Fibroblast of the aortic adventitia (primary cell): ENCODE measurements at regions not wholly inside any gene's neighbourhood (a gene's known extent, or its start where the extent isn't known, plus 50 kb on each side); places are given as distances from the start of the nearest gene placed in this dataset. TPM values are rescaled to one million over a fixed set of nuclear protein-coding genes. Genes with fewer than 3 reads are reported as not detected.

Experiments used
- DNase-seq: peaks from one replicate; pipeline ENCODE4 v3.0.0-alpha.2; 2010; ENCODE audit warnings: low read depth
- H3K4me3 ChIP-seq: 2 replicates; pipeline ENCODE4 v1.5.1; 2011; ENCODE audit warnings: low read depth, mild to moderate bottlenecking, control low read depth, low read length, moderate library complexity
- CTCF ChIP-seq: IDR thresholded peaks from 2 replicates; pipeline ENCODE4 v1.5.1; 2011; ENCODE audit warnings: mild to moderate bottlenecking, low read length, control low read depth, inconsistent platforms; ENCODE audit not compliant: insufficient read depth
- small RNA-seq: library from RNA; depleted of rRNA; stranded (forward); fragments of <200 nt; gene quantifications from one replicate; pipeline ENCODE3, GENCODE V24; 2012

- DNase-seq = no peak
- no peak overlapping the region for H3K4me3 ChIP-seq
- no peak for TF ChIP-seq CTCF
Observed at GRCh38 chr12:14313379-14314138, 51.9 kb upstream of the ATF7IP start.

GRCh38 chr12:14314801-14315200 is 50.7 kb upstream of the ATF7IP start:
- H3K4me3 ChIP-seq = no peak overlapping the region
- TF ChIP-seq CTCF = no peak
- no peak for DNase-seq

GRCh38 chr12:14315501-14315900 is 50.0 kb upstream of the ATF7IP start:
- no peak for DNase-seq
- TF ChIP-seq CTCF = no peak

More at GRCh38 chr12:14315501-14315900, 50.0 kb upstream of the ATF7IP start:
- no peak overlapping the region for H3K4me3 ChIP-seq

Small RNAs in the stretch of these regions (small RNA-seq; reads per million reads assigned to genes)
- gene AC092470.1 (not detected), gene AC135001.1 (not detected), gene MRPS18CP4 (not detected), gene RNU6-491P (not detected)
